ENCODE measurements at regions not wholly inside any gene's neighbourhood (a gene's known extent, or its start where the extent isn't known, plus 50 kb on each side); places are given as distances from the start of the nearest gene placed in this dataset.
A peak's percentile ranks its signal among the peaks of the same experiment; 100 is the strongest.

DNA sequence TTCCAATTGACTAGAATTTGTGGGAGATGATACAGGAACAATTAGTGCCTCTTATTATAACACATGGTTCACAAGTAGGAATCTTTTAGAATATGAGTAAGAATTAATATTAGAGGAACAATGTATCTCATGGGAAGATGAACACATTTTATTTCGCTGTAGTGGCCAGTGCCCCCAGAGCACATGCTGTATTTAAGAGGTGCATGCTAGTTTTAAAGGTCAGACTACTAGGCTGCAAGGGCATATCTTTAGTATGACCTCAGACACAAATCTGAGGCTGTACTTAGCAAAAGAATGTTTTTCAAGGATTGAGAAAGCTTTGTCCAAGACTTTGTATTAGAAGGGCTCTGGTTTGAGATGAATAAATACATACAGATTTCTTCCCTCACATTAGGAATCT lies 586.9 kb downstream of the CCER1 start:
- DNase-seq, result no peak
- Histone ChIP-seq H3K36me3 (no peaks in the 10 kb centered on the region), H3K27ac (no peak overlapping the region), H3K27me3 (ENCODE audit: insufficient read depth, low read depth, severe bottlenecking) (no peaks in the 10 kb centered on the region), H3K4me3 (ENCODE audit: low read depth, low read length) (no peak overlapping the region), H3K9me3 (ENCODE audit: severe bottlenecking) (no peaks in the 10 kb centered on the region)
- TF ChIP-seq CTCF (IDR thresholded peaks at IDR 0.05; ENCODE audit: low read depth, low read length), result no peak

DNA sequence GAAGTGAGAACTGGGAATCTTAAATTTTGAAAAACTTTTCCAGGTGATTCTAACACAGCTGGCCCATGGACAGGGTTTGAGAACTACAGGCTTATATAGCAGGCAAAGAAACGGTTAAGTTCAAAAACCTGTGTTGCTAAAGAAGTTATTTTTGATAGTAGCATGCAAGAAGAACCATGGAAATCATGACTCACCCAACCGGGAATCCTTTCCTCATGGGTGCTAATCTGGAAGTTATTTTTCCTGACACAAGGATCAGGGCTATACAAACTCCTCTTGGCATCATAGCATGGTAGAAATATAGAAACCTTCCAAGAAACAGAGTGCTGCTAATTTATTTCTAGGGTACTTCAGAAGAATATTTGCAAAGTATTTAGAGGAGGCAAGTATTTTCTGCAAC lies 588.7 kb downstream of the CCER1 start:
- TF ChIP-seq CTCF (IDR thresholded peaks at IDR 0.05; ENCODE audit: low read depth, low read length), result no peak
- no peak for DNase-seq
- Histone ChIP-seq H3K27me3 (ENCODE audit: insufficient read depth, low read depth, severe bottlenecking) (no peaks in the 10 kb centered on the region), H3K36me3 (no peaks in the 10 kb centered on the region), H3K9me3 (ENCODE audit: severe bottlenecking) (no peaks in the 10 kb centered on the region), H3K27ac (no peak overlapping the region), H3K4me3 (ENCODE audit: low read depth, low read length) (no peak overlapping the region)

DNA sequence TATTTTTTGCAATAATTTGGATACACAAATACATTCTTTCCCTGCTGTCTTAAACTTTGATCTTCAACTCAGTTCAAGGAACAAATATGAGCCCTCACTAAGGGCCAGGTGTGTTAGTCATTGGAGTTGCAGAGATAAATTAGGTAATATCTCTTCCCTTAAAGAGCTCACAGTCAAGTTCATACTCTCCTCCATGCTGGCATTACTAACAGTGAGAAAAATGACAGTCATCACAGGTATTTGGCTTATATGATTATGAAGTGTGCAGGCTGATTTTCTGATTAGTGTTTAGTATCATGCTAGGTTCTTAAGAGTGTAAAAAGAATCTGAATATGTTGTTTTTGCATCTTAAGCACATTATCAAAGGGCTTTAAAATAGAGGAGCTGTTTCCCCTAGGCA lies 594.7 kb downstream of the CCER1 start:
- no peak for TF ChIP-seq CTCF (IDR thresholded peaks at IDR 0.05; ENCODE audit: low read depth, low read length)
- Histone ChIP-seq H3K9me3 (ENCODE audit: severe bottlenecking) (peaks cover 3% of the 10 kb centered on the region), H3K27me3 (ENCODE audit: insufficient read depth, low read depth, severe bottlenecking) (no peaks in the 10 kb centered on the region), H3K27ac (no peak overlapping the region), H3K36me3 (no peaks in the 10 kb centered on the region), H3K4me3 (ENCODE audit: low read depth, low read length) (no peak overlapping the region)
- no peak for DNase-seq

GRCh38 chr12:90355711-90356355 lies 599.1 kb downstream of the CCER1 start:
- no peak for TF ChIP-seq CTCF (IDR thresholded peaks at IDR 0.05; ENCODE audit: low read depth, low read length)
- H3K4me3 ChIP-seq (ENCODE audit: low read depth, low read length), result peak overlapping the region; percentile 25
- peaks cover 3% of the 10 kb centered on the region for H3K9me3 ChIP-seq (ENCODE audit: severe bottlenecking)
- DNase-seq, result no peak
- H3K27ac ChIP-seq, result no peak overlapping the region
- H3K27me3 ChIP-seq (ENCODE audit: insufficient read depth, low read depth, severe bottlenecking), result no peaks in the 10 kb centered on the region
- no peaks in the 10 kb centered on the region for H3K36me3 ChIP-seq

DNA sequence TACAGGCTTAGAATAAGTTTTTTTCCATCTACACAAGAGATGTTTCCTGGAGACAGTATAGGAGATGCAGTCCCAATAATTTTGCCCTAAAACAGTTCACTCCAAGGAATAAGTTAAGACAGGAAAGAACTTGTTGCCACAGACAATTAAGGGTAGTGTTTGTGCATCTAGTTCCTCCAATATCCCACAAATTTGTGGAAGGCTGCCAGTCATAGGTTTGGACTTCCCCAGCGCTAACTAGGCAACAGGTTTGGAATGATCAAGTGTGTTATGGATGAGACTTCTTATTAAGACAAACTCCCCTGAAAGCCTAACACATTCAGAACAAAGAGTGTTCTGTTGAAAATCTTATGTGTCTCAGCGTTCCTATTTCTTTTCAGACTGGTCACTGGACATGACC lies 611.0 kb downstream of the CCER1 start:
- Histone ChIP-seq H3K27ac (no peak overlapping the region), H3K9me3 (ENCODE audit: severe bottlenecking) (no peaks in the 10 kb centered on the region), H3K4me3 (ENCODE audit: low read depth, low read length) (no peak overlapping the region), H3K36me3 (no peaks in the 10 kb centered on the region), H3K27me3 (ENCODE audit: insufficient read depth, low read depth, severe bottlenecking) (no peaks in the 10 kb centered on the region)
- no peak for DNase-seq
- no peak for TF ChIP-seq CTCF (IDR thresholded peaks at IDR 0.05; ENCODE audit: low read depth, low read length)

GRCh38 chr12:90342081-90342480 lies 612.9 kb downstream of the CCER1 start:
- Histone ChIP-seq H3K36me3 (no peaks in the 10 kb centered on the region), H3K9me3 (ENCODE audit: severe bottlenecking) (no peaks in the 10 kb centered on the region), H3K27me3 (ENCODE audit: insufficient read depth, low read depth, severe bottlenecking) (no peaks in the 10 kb centered on the region), H3K4me3 (ENCODE audit: low read depth, low read length) (no peak overlapping the region), H3K27ac (no peak overlapping the region)
- no peak for TF ChIP-seq CTCF (IDR thresholded peaks at IDR 0.05; ENCODE audit: low read depth, low read length)
- no peak for DNase-seq
